ENCODE measurements at regions not wholly inside any gene's neighbourhood (a gene's known extent, or its start where the extent isn't known, plus 50 kb on each side); places are given as distances from the start of the nearest gene placed in this dataset.

DNA sequence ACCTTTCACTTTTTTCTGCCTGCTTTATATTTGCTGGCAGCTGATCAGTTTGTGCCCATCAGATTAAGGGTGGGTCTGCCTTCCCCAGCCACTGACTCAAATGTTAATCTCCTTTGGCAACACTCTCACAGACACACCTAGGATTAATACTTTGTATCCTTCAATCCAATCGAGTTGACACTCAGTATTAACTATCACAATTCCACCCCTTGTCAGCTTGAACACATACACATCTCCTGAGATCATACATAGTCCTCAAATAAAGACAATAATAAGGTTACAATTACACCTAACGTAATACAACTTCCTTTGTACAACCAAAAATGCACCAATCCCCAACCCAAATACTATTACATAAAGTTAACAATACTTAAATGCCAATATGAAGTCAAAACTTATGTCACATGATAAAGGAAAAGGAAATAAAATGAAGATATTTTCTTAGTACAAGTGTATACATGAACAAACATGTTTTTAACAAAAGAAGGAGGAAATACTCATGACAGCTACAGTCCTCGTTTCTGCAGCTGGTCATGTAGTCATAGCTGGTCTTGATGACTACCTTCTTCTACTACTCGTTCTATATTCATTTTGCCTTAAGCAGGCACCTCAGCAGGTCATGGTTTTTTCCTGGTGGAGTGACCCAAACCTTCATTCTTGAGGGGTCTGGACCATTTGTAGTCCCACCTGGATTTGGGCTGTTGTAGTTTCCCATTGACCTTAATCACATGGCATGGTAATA, 96.7 kb upstream of the CABCOCO1 start:
- Histone ChIP-seq H4K20me1 (replicated peaks; ENCODE audit: control insufficient read depth, extremely low read depth, insufficient read depth, low read length) (no peaks in the 10 kb centered on the region), H3K79me2 (ENCODE audit: control insufficient read depth, insufficient read depth, low read length) (no peaks in the 10 kb centered on the region), H3K9me1 (replicated peaks; ENCODE audit: control insufficient read depth, extremely low read depth, insufficient read depth, low read length) (no peaks in the 10 kb centered on the region), H3K27ac (ENCODE audit: insufficient read depth, low read depth, low read length) (no peak overlapping the region), H2AFZ (ENCODE audit: low read depth, low read length) (no peak overlapping the region), H3K4me1 (ENCODE audit: control insufficient read depth, extremely low read depth, insufficient read depth, low read length) (no peaks in the 10 kb centered on the region), H3K36me3 (ENCODE audit: control insufficient read depth in 2 of 2, extremely low read depth in 1 of 2, insufficient read depth in 2 of 2, low read length in 2 of 2) (no peaks in the 10 kb centered on the region), H3K4me3 (replicated peaks in 1 of 3; ENCODE audit: insufficient read depth in 1 of 3, low read depth in 1 of 3, low read length in 3 of 3) (no peak overlapping the region), H3K9me3 (replicated peaks; ENCODE audit: control insufficient read depth, insufficient read depth, low read length) (no peaks in the 10 kb centered on the region), H3K4me2 (ENCODE audit: insufficient read depth, low read length) (no peak overlapping the region), H3K9ac (replicated peaks; ENCODE audit: extremely low read depth, insufficient read depth, low read length) (no peak overlapping the region), H3K27me3 (ENCODE audit: control insufficient read depth in 2 of 2, insufficient read depth in 2 of 2, low read length in 2 of 2) (no peaks in the 10 kb centered on the region)
- POLR2A ChIA-PET, result no interaction called here
- BruUV-seq (replicated peaks), result no TSS peak
- CTCF ChIA-PET, result no interaction called here
- TF ChIP-seq MYC (IDR thresholded peaks at IDR 0.05; ENCODE audit: low read depth, low read length) (no peak), EZH2 (IDR thresholded peaks at IDR 0.05; ENCODE audit: borderline replicate concordance, low read depth, low read length, severe bottlenecking) (no peak), FOS (IDR thresholded peaks at IDR 0.05; ENCODE audit: borderline replicate concordance, insufficient read depth, low read length) (no peak), POLR2AphosphoS5 (IDR thresholded peaks at IDR 0.05; ENCODE audit: insufficient read depth, low read depth, low read length) (no peak), JUN (IDR thresholded peaks at IDR 0.05; ENCODE audit: borderline replicate concordance, insufficient read depth, insufficient read length, low read depth) (no peak), GATA2 (IDR thresholded peaks at IDR 0.05; ENCODE audit: insufficient read depth, insufficient read length, low read depth, low read length) (no peak), POLR2A (IDR thresholded peaks at IDR 0.05; ENCODE audit: low read depth, low read length) (no peak)
- TF ChIP-seq, protein P1, sequence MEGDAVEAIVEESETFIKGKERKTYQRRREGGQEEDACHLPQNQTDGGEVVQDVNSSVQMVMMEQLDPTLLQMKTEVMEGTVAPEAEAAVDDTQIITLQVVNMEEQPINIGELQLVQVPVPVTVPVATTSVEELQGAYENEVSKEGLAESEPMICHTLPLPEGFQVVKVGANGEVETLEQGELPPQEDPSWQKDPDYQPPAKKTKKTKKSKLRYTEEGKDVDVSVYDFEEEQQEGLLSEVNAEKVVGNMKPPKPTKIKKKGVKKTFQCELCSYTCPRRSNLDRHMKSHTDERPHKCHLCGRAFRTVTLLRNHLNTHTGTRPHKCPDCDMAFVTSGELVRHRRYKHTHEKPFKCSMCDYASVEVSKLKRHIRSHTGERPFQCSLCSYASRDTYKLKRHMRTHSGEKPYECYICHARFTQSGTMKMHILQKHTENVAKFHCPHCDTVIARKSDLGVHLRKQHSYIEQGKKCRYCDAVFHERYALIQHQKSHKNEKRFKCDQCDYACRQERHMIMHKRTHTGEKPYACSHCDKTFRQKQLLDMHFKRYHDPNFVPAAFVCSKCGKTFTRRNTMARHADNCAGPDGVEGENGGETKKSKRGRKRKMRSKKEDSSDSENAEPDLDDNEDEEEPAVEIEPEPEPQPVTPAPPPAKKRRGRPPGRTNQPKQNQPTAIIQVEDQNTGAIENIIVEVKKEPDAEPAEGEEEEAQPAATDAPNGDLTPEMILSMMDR (IDR thresholded peaks at IDR 0.05; ENCODE audit: extremely low read depth in 1 of 2, insufficient read depth in 1 of 2, low read depth in 1 of 2, low read length in 2 of 2), result no peak
- TF ChIP-seq, protein P2, sequence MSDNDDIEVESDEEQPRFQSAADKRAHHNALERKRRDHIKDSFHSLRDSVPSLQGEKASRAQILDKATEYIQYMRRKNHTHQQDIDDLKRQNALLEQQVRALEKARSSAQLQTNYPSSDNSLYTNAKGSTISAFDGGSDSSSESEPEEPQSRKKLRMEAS (IDR thresholded peaks at IDR 0.05; ENCODE audit: insufficient read depth, insufficient read length), result no peak
- intact Hi-C loops (cut with micrococcal nuclease) (no loop called here), dilution Hi-C loops (cut with MboI; ENCODE audit: extremely low pct_ligation_motif_present, low sequenced_read_pairs) (no loop called here)
- FAIRE-seq, result no peak
- no peak for DNase-seq (ENCODE audit: low read depth, low spot score)
